H1 (cell line): ENCODE measurements at regions not wholly inside any gene's neighbourhood (a gene's known extent, or its start where the extent isn't known, plus 50 kb on each side); places are given as distances from the start of the nearest gene placed in this dataset.

Source experiments
- CTCF ChIA-PET: fragments of 300-600 bp; sonication (Branson Sonifier 250); formaldehyde crosslinking; loops from one replicate; lab custom pipeline; 2021; ENCODE audit not compliant: partially characterized antibody; lab: Charles Lee
- POLR2A ChIA-PET: fragments of 300-600 bp; sonication (Branson Sonifier 250); formaldehyde crosslinking; loops from one replicate; lab custom pipeline; 2021; ENCODE audit warnings: inconsistent platforms; ENCODE audit not compliant: partially characterized antibody; lab: Charles Lee
- DNase-seq, 2 experiments: peaks; one replicate each; pipeline versions ENCODE4 v3.0.0 to v3.0.0-alpha.2; 2010 to 2022; ENCODE audit warnings: low spot score in 2 of 2, low read depth in 1 of 2, mixed read lengths in 1 of 2
- FAIRE-seq: peaks from 2 replicates; lab custom pipeline; 2011; peaks lifted over from hg19 to GRCh38; lab: Jason Lieb, UNC
- H2AFZ ChIP-seq: 2 replicates; pipeline ENCODE4 v1.8.1; 2012; ENCODE audit warnings: low read length, inconsistent platforms
- H2AK5ac ChIP-seq: 2 replicates; pipeline ENCODE4 v1.6.1; 2013; ENCODE audit warnings: low read depth, low read length
- H2BK120ac ChIP-seq: replicated peaks from 2 replicates; pipeline ENCODE3; 2013; ENCODE audit warnings: low read depth, low read length, inconsistent platforms
- H2BK12ac ChIP-seq: 2 replicates; pipeline ENCODE4 v1.6.1; 2013; ENCODE audit warnings: low read depth, low read length
- H2BK15ac ChIP-seq: 2 replicates; pipeline ENCODE4 v1.6.1; 2013; ENCODE audit warnings: low read length
- H2BK20ac ChIP-seq: 2 replicates; pipeline ENCODE4 v1.6.1; 2013; ENCODE audit warnings: low read length
- H2BK5ac ChIP-seq: 2 replicates; pipeline ENCODE4 v1.6.1; 2013; ENCODE audit warnings: low read depth, low read length
- H3K14ac ChIP-seq: 2 replicates; pipeline ENCODE4 v1.6.1; 2013; ENCODE audit warnings: inconsistent platforms; ENCODE audit not compliant: insufficient read length
- H3K18ac ChIP-seq: 2 replicates; pipeline ENCODE4 v1.6.1; 2013; ENCODE audit warnings: low read length; ENCODE audit errors: extremely low read depth
- H3K23ac ChIP-seq: 2 replicates; pipeline ENCODE4 v1.6.1; 2013; ENCODE audit warnings: inconsistent platforms; ENCODE audit not compliant: insufficient read length
- H3K23me2 ChIP-seq: 2 replicates; pipeline ENCODE4 v1.6.1; 2013; ENCODE audit warnings: low read depth, low read length
- H3K27ac ChIP-seq: 2 replicates; pipeline ENCODE4 v1.6.1; 2011; ENCODE audit warnings: low read depth, low read length, inconsistent platforms
- H3K27me3 ChIP-seq, 4 experiments: replicated peaks in 1 of 4; 1 replicate in 1 of 4; 2 replicates in 3 of 4; pipeline versions ENCODE4 v1.6.1 to v1.8.1; 2011 to 2013; ENCODE audit warnings: low read length in 3 of 4, mild to moderate bottlenecking in 3 of 4, inconsistent platforms in 2 of 4, mixed read lengths in 2 of 4, moderate library complexity in 1 of 4; ENCODE audit not compliant: control insufficient read depth in 3 of 4, insufficient read depth in 3 of 4; ENCODE audit errors: extremely low read depth in 1 of 4
- H3K36me3 ChIP-seq, 4 experiments: 2 replicates each; pipeline versions ENCODE4 v1.6.1 to v1.8.1; 2011 to 2013; ENCODE audit warnings: mild to moderate bottlenecking in 4 of 4, low read length in 3 of 4, moderate library complexity in 2 of 4, control low read depth in 1 of 4, inconsistent platforms in 1 of 4; ENCODE audit not compliant: insufficient read depth in 4 of 4, control insufficient read depth in 2 of 4
- H3K4ac ChIP-seq: replicated peaks from 2 replicates; pipeline ENCODE3; 2013; ENCODE audit warnings: low read length, low read depth, mixed read lengths, inconsistent platforms; ENCODE audit not compliant: insufficient read length
- H3K4me1 ChIP-seq, 4 experiments: replicated peaks in 1 of 4; 1 replicate in 1 of 4; 2 replicates in 3 of 4; pipeline versions ENCODE4 v1.6.1 to v1.8.1; 2011 to 2013; ENCODE audit warnings: low read length in 3 of 4, inconsistent platforms in 2 of 4, mixed read lengths in 1 of 4; ENCODE audit not compliant: insufficient read depth in 4 of 4, control insufficient read depth in 3 of 4
- H3K4me2 ChIP-seq, 2 experiments: 2 replicates each; pipeline versions ENCODE4 v1.6.1 to v1.8.1; 2011 to 2013; ENCODE audit warnings: low read depth in 2 of 2, low read length in 2 of 2, control low read depth in 1 of 2, inconsistent platforms in 1 of 2, mild to moderate bottlenecking in 1 of 2; ENCODE audit not compliant: insufficient read depth in 1 of 2
- H3K4me3 ChIP-seq, 4 experiments: fragments of 200-600, 300-600 bp in 1 of 4; sonication (generic), shearing (Covaris generic), sonication (Bioruptor Twin) in 1 of 4; 2 replicates each; pipeline versions ENCODE4 v1.5.1 to v1.8.1; 2011 to 2016; ENCODE audit warnings: low read length in 4 of 4, low read depth in 3 of 4, control low read depth in 2 of 4, inconsistent platforms in 2 of 4, mild to moderate bottlenecking in 2 of 4, mixed read lengths in 1 of 4, moderate library complexity in 1 of 4; ENCODE audit not compliant: insufficient read depth in 2 of 4; ENCODE audit errors: extremely low read depth in 1 of 4
- H3K56ac ChIP-seq: replicated peaks from 2 replicates; pipeline ENCODE3; 2013; ENCODE audit warnings: low read depth, mild to moderate bottlenecking, mixed read lengths, low read length, inconsistent platforms; ENCODE audit not compliant: insufficient read length
- H3K79me1 ChIP-seq: 2 replicates; pipeline ENCODE4 v1.6.1; 2013; ENCODE audit warnings: low read depth, low read length, control low read depth
- H3K79me2 ChIP-seq, 2 experiments: 2 replicates each; pipeline versions ENCODE4 v1.6.1 to v1.8.1; 2012 to 2013; ENCODE audit warnings: low read length in 2 of 2, mild to moderate bottlenecking in 2 of 2, inconsistent platforms in 1 of 2; ENCODE audit not compliant: insufficient read depth in 2 of 2, control insufficient read depth in 1 of 2
- H3K9ac ChIP-seq, 4 experiments: replicated peaks in 1 of 4; 1 replicate in 1 of 4; 2 replicates in 3 of 4; pipeline versions ENCODE4 v1.6.1 to v1.8.1; 2011 to 2013; ENCODE audit warnings: low read depth in 3 of 4, low read length in 3 of 4, control low read depth in 2 of 4, mild to moderate bottlenecking in 2 of 4, moderate library complexity in 2 of 4, inconsistent platforms in 1 of 4; ENCODE audit errors: extremely low read depth in 1 of 4
- H3K9me3 ChIP-seq, 2 experiments: 2 replicates each; pipeline versions ENCODE4 v1.6.1 to v1.8.1; 2012 to 2013; ENCODE audit warnings: mild to moderate bottlenecking in 2 of 2, moderate library complexity in 2 of 2, control low read depth in 1 of 2, inconsistent platforms in 1 of 2, low read depth in 1 of 2, low read length in 1 of 2, mixed read lengths in 1 of 2; ENCODE audit not compliant: insufficient read depth in 2 of 2
- H4K20me1 ChIP-seq, 2 experiments: replicated peaks in 1 of 2; 2 replicates each; pipeline versions ENCODE3 to v1.8.1; 2011 to 2013; ENCODE audit warnings: inconsistent platforms in 2 of 2, low read length in 2 of 2, mild to moderate bottlenecking in 1 of 2; ENCODE audit not compliant: insufficient read depth in 2 of 2, control insufficient read depth in 1 of 2
- H4K5ac ChIP-seq: 2 replicates; pipeline ENCODE4 v1.6.1; 2013; ENCODE audit warnings: low read length, low read depth, mixed read lengths, inconsistent platforms; ENCODE audit not compliant: insufficient read length
- H4K8ac ChIP-seq: 2 replicates; pipeline ENCODE4 v1.8.0; 2013; ENCODE audit warnings: mild to moderate bottlenecking, moderate library complexity, low read length, inconsistent platforms; ENCODE audit not compliant: insufficient read depth; ENCODE audit errors: extremely low read depth
- H4K91ac ChIP-seq: replicated peaks from 2 replicates; pipeline ENCODE3; 2013; ENCODE audit warnings: low read length, mixed read lengths, inconsistent platforms; ENCODE audit not compliant: insufficient read length
- BACH1 ChIP-seq: IDR thresholded peaks from 2 replicates; pipeline ENCODE4 v1.6.1; 2012; ENCODE audit warnings: low read length, improper control_type of control experiment
- EP300 ChIP-seq, 2 experiments: IDR thresholded peaks; 1 replicate in 1 of 2; 2 replicates in 1 of 2; pipeline ENCODE4 v1.6.1; 2011 to 2012; ENCODE audit warnings: low read depth in 2 of 2, low read length in 2 of 2, mild to moderate bottlenecking in 2 of 2, borderline replicate concordance in 1 of 2, inconsistent platforms in 1 of 2, moderate library complexity in 1 of 2
- EZH2 ChIP-seq: fragments of 200-600 bp; sonication (generic); IDR thresholded peaks from 2 replicates; pipeline ENCODE4 v1.7.1; 2012; ENCODE audit warnings: low read depth, mild to moderate bottlenecking, moderate library complexity, low read length, inconsistent platforms; ENCODE audit not compliant: severe bottlenecking
- MAFK ChIP-seq: IDR thresholded peaks from 2 replicates; pipeline ENCODE4 v1.6.1; 2012; ENCODE audit warnings: low read depth, mild to moderate bottlenecking, improper control_type of control experiment, low read length
- POLR2AphosphoS5 ChIP-seq: IDR thresholded peaks from 2 replicates; pipeline ENCODE4 v1.6.1; 2011; ENCODE audit warnings: low read depth, low read length
- TCF12 ChIP-seq: IDR thresholded peaks from 2 replicates; pipeline ENCODE4 v1.6.1; 2011; ENCODE audit warnings: low read depth, mild to moderate bottlenecking, low read length
- TEAD4 ChIP-seq: IDR thresholded peaks from 2 replicates; pipeline ENCODE4 v1.6.1; 2012; ENCODE audit warnings: low read depth, low read length, inconsistent platforms, mixed read lengths
- WGBS, 2 experiments: shearing (Covaris generic) in 1 of 2; methylation state at CpG; one replicate each; pipeline versions ENCODE4 v1.1.6 to v1.1.7; 2013 to 2015; ENCODE audit warnings: low lambda C conversion rate in 2 of 2, mixed read lengths in 2 of 2, inconsistent platforms in 1 of 2, low coverage in 1 of 2, missing lambda C conversion rate in 1 of 2; ENCODE audit not compliant: insufficient replicate concordance in 2 of 2, insufficient coverage in 1 of 2, insufficient read length in 1 of 2; ENCODE audit errors: extremely low coverage in 1 of 2, missing lambda C conversion rate in 1 of 2; 5-methylcytosine and 5-hydroxymethylcytosine counted together
- TF ChIP-seq, protein P1 (sequence below), 3 experiments: IDR thresholded peaks; 1 replicate in 2 of 3; 2 replicates in 1 of 3; pipeline versions ENCODE4 v1.5.1 to v1.6.1; 2011; ENCODE audit warnings: low read length in 3 of 3, mild to moderate bottlenecking in 3 of 3, inconsistent platforms in 2 of 3, low read depth in 1 of 3, moderate library complexity in 1 of 3; ENCODE audit not compliant: insufficient read depth in 1 of 3; ENCODE audit errors: control extremely low read depth in 1 of 3
- TF ChIP-seq, protein P2 (sequence below): IDR thresholded peaks from 2 replicates; pipeline ENCODE4 v1.6.1; 2011; ENCODE audit warnings: low read depth, mild to moderate bottlenecking, low read length; ENCODE audit not compliant: insufficient read depth
- TF ChIP-seq, protein P3 (sequence below): IDR thresholded peaks from 2 replicates; pipeline ENCODE4 v1.6.1; 2011; ENCODE audit warnings: low read length, improper control_type of control experiment

DNA sequence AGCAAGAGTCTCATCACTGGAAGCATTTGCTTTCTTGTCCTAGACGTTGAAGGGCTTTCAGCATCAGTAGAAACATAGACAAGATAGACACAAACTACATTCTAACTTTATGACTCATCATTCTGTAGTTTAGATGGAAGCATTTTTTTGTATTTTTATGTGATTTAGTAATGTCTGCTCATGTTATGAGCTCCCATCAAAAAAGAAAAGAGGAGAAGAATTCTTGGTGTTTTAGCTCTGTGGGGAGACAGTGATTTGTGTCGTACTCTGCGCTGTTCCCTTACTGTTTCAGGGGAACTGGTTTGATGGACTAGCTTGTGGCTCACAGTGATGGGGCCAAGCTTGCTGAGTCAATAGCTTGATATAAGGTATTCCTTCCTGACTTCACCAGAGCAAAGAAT, 159.2 kb upstream of the WWC1 start:
- ChIA-PET CTCF (interaction anchor here (0.6 to 3.1 kb wide), 7 partner anchors 12 to 126 kb away, joined by 3 to 19 read pairs (median 3); no protein-coding TSS in a partner anchor), POLR2A (interaction anchor here (1.5 kb wide), 1 partner anchor 11 kb away, joined by 4 read pairs; no protein-coding TSS in a partner anchor)
- H2BK20ac ChIP-seq = no peak overlapping the region
- H4K8ac ChIP-seq = no peak overlapping the region
- peaks cover 0 to 16% (median 6%) of the 10 kb centered on the region in 4 experiments; a peak in 4 of 7 replicates for H3K4me1 ChIP-seq
- H3K14ac ChIP-seq = no peak overlapping the region
- H3K4ac ChIP-seq = no peak overlapping the region
- no peak overlapping the region for H3K4me2 ChIP-seq
- no peak overlapping the region for H2BK5ac ChIP-seq
- no peaks in the 10 kb centered on the region for H3K79me1 ChIP-seq
- H3K4me3 ChIP-seq = no peak overlapping the region
- no peaks in the 10 kb centered on the region for H3K27me3 ChIP-seq
- no peak overlapping the region for H2BK15ac ChIP-seq
- no peak overlapping the region for H2AFZ ChIP-seq
- H3K23me2 ChIP-seq = no peaks in the 10 kb centered on the region
- H2BK120ac ChIP-seq = no peak overlapping the region
- no peak overlapping the region for H2AK5ac ChIP-seq
- H3K36me3 ChIP-seq = no peaks in the 10 kb centered on the region
- no peak overlapping the region for H3K27ac ChIP-seq
- H3K56ac ChIP-seq = no peak overlapping the region
- DNase-seq = no peak
- no peak overlapping the region for H3K18ac ChIP-seq
- H3K23ac ChIP-seq = no peak overlapping the region
- FAIRE-seq = no peak
- no peak overlapping the region for H2BK12ac ChIP-seq
- H3K9ac ChIP-seq = no peak overlapping the region
- no peak overlapping the region for H4K5ac ChIP-seq
- H3K9me3 ChIP-seq = no peaks in the 10 kb centered on the region
- no peak overlapping the region for H4K91ac ChIP-seq
- H4K20me1 ChIP-seq = no peaks in the 10 kb centered on the region
- 84% methylated on average over 3 of the region's 3 CpGs; no CpG with 5 or more reads in 1 of the 2 experiments for WGBS, 2 experiments
- H3K79me2 ChIP-seq = no peaks in the 10 kb centered on the region
- TF ChIP-seq, protein P1, sequence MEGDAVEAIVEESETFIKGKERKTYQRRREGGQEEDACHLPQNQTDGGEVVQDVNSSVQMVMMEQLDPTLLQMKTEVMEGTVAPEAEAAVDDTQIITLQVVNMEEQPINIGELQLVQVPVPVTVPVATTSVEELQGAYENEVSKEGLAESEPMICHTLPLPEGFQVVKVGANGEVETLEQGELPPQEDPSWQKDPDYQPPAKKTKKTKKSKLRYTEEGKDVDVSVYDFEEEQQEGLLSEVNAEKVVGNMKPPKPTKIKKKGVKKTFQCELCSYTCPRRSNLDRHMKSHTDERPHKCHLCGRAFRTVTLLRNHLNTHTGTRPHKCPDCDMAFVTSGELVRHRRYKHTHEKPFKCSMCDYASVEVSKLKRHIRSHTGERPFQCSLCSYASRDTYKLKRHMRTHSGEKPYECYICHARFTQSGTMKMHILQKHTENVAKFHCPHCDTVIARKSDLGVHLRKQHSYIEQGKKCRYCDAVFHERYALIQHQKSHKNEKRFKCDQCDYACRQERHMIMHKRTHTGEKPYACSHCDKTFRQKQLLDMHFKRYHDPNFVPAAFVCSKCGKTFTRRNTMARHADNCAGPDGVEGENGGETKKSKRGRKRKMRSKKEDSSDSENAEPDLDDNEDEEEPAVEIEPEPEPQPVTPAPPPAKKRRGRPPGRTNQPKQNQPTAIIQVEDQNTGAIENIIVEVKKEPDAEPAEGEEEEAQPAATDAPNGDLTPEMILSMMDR (IDR thresholded peaks at IDR 0.05; ENCODE audit: control extremely low read depth in 1 of 3, insufficient read depth in 1 of 3, low read depth in 1 of 3, low read length in 3 of 3) = no peak
- TF ChIP-seq MAFK = no peak
- no peak for TF ChIP-seq TEAD4
- TF ChIP-seq BACH1 = no peak
- TF ChIP-seq, protein P2, sequence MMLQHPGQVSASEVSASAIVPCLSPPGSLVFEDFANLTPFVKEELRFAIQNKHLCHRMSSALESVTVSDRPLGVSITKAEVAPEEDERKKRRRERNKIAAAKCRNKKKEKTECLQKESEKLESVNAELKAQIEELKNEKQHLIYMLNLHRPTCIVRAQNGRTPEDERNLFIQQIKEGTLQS = no peak
- TF ChIP-seq, protein P3, sequence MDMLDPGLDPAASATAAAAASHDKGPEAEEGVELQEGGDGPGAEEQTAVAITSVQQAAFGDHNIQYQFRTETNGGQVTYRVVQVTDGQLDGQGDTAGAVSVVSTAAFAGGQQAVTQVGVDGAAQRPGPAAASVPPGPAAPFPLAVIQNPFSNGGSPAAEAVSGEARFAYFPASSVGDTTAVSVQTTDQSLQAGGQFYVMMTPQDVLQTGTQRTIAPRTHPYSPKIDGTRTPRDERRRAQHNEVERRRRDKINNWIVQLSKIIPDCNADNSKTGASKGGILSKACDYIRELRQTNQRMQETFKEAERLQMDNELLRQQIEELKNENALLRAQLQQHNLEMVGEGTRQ = no peak
- no peak for TF ChIP-seq EP300 (IDR thresholded peaks at IDR 0.05; ENCODE audit: borderline replicate concordance in 1 of 2, low read depth in 2 of 2, low read length in 2 of 2)
- no peak for TF ChIP-seq TCF12
- TF ChIP-seq POLR2AphosphoS5 = no peak
- no peak for TF ChIP-seq EZH2
